Amygdala (tissue), 56 donors: ENCODE measurements at regions not wholly inside any gene's neighbourhood (a gene's known extent, or its start where the extent isn't known, plus 50 kb on each side); places are given as distances from the start of the nearest gene placed in this dataset.
A peak's percentile ranks its signal among the peaks of the same experiment; 100 is the strongest.

Source experiments
- DNase-seq, 56 donors: peaks; one replicate each; lab custom pipeline; 2025; lab: John Stamatoyannopoulos, UW

- DNase-seq, result no peak
These were observed 56.8 kb upstream of the ZNF469 start for GRCh38 chr16:88325976-88326375.

GRCh38 chr16:88326611-88327485 lies 55.9 kb upstream of the ZNF469 start:
- no peak for DNase-seq

- DNase-seq, result no peak
These were observed 55.0 kb upstream of the ZNF469 start for GRCh38 chr16:88327561-88328312.

GRCh38 chr16:88328313-88328980 lies 54.3 kb upstream of the ZNF469 start:
- DNase-seq, result no peak

GRCh38 chr16:88329726-88330700 lies 52.7 kb upstream of the ZNF469 start:
- DNase-seq, result no peak

GRCh38 chr16:88330971-88331890 lies 51.5 kb upstream of the ZNF469 start:
- DNase-seq, result no peak

- peak in 11 of 56 donors; percentile 4 to 50 (median 15) for DNase-seq
These were observed 50.5 kb upstream of the ZNF469 start for GRCh38 chr16:88331989-88332920.

- DNase-seq, result peak in 1 of 56 donors; percentile 9
These were observed 49.6 kb upstream of the ZNF469 start for GRCh38 chr16:88332921-88333825.
